ENCODE measurements at regions not wholly inside any gene's neighbourhood (a gene's known extent, or its start where the extent isn't known, plus 50 kb on each side); places are given as distances from the start of the nearest gene placed in this dataset.

- TF ChIP-seq EP300 (IDR thresholded peaks at IDR 0.05; ENCODE audit: borderline replicate concordance) (no peak), MAX (IDR thresholded peaks at IDR 0.05) (no peak), TAF1 (IDR thresholded peaks at IDR 0.05; ENCODE audit: low read depth) (no peak)
These were observed 54.9 kb upstream of the FRMD1 start for GRCh38 chr6:168133687-168134559.

Measured in Ishikawa (cell line).